PFSK-1 (cell line): ENCODE measurements at regions not wholly inside any gene's neighbourhood (a gene's known extent, or its start where the extent isn't known, plus 50 kb on each side); places are given as distances from the start of the nearest gene placed in this dataset.

ENCODE experiments used
- POLR2AphosphoS5 ChIP-seq: IDR thresholded peaks from 2 replicates; pipeline ENCODE4 v1.6.1; 2012; ENCODE audit warnings: low read depth, mild to moderate bottlenecking, control low read depth, low read length, moderate library complexity
- REST ChIP-seq, 2 experiments: IDR thresholded peaks; 2 replicates each; pipeline versions ENCODE4 v1.6.1 to v1.8.0; 2011 to 2012; ENCODE audit warnings: low read depth in 2 of 2, low read length in 2 of 2, control low read depth in 1 of 2, inconsistent platforms in 1 of 2, mild to moderate bottlenecking in 1 of 2, moderate library complexity in 1 of 2; ENCODE audit not compliant: insufficient read depth in 1 of 2
- SIN3A ChIP-seq: IDR thresholded peaks from 2 replicates; pipeline ENCODE4 v1.6.1; 2012; ENCODE audit warnings: mild to moderate bottlenecking, low read length, moderate library complexity, borderline replicate concordance; ENCODE audit not compliant: insufficient read depth
- TAF1 ChIP-seq: IDR thresholded peaks from 2 replicates; pipeline ENCODE4 v1.6.1; 2012; ENCODE audit warnings: low read length, control low read depth, borderline replicate concordance; ENCODE audit not compliant: insufficient read depth

DNA sequence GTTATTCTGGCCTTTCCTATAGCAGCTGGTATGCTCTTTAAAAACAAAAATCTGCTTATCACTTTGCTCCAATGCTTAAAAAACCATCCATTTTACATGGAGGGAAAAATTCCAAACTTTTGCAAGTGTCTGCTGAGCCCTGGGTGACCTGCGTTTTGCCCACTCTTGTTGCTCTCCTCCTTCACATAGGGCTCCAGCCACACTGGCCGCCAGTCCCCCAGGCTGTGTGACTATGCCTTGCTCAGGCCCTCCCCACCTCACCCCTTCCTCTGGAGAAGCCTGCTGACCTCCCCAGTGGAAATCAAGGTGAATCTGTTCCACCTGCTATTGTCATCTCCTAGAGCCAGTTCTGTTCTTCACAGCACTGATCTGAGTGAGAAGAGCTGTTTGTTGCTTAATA, 126.9 kb downstream of the SLC25A47 start:
- TF ChIP-seq REST (IDR thresholded peaks at IDR 0.05; ENCODE audit: insufficient read depth in 1 of 2, low read depth in 2 of 2, low read length in 2 of 2) (no peak), SIN3A (no peak), POLR2AphosphoS5 (no peak), TAF1 (no peak)
